HG02870 (cell line): ENCODE measurements at regions not wholly inside any gene's neighbourhood (a gene's known extent, or its start where the extent isn't known, plus 50 kb on each side); places are given as distances from the start of the nearest gene placed in this dataset.
"Not testable (repeated sequence)": the region's sequence is repeated elsewhere in the genome, so short reads cannot be mapped to it uniquely, and the experiment has no call there.

Source experiments
- ATAC-seq: cut with Tn5 transposase; IDR thresholded peaks from one replicate; pipeline ENCODE4 v1.9.1; 2021; ENCODE audit warnings: mild to moderate bottlenecking, moderate library complexity; ENCODE audit not compliant: unreplicated experiment

DNA sequence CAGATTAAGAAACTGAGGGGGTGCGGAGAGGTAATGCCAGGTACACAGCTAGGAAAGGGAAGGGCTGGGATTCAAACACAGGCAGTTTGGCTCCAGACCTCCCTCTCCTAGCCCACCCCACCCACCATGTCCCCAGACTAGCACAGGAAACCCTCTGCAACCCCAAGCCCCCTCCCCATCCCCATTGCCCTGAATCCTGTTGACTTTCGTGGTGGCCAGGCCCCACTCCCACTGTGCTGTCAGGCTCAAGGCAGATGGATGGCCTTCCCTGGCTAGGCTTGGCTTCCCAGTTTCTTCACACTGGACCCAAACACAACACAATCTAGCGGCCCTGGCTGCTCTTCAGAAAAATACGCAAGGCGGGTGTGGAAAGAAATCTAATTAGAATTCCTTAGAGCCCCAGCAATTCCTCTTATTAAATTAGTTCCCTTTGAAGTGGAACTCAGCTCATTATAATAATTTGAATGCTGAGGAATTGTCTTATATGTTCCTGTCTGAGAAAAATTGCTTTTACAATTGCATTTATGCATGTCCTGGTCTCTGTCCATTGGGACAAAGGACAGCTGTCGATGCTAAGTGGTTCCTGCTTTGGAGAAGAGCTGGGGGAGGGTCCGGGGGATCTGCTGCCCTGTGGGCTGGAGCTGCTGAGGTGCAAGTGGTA is 97.4 kb downstream of the SYF2 start:
- no peak for ATAC-seq

DNA sequence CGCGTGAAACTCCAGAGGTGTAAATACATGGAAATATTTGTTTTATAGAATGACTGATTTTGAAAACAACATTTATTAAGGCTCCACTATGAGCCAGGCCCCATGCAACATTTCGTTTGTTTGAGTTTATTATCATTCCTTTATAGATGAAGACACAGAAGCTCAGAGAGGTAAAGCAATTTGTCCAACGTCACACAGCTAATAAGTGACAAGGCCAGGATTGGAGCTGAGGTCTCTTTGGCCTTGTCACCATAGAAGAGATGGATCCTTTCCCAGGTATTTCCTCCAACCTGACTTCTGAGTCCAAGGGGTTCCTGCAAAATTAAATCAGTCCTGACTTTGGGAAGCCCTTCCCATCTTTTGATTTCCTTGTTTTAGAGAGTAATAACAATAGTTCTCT is 98.0 kb downstream of the SYF2 start:
- no peak for ATAC-seq

DNA sequence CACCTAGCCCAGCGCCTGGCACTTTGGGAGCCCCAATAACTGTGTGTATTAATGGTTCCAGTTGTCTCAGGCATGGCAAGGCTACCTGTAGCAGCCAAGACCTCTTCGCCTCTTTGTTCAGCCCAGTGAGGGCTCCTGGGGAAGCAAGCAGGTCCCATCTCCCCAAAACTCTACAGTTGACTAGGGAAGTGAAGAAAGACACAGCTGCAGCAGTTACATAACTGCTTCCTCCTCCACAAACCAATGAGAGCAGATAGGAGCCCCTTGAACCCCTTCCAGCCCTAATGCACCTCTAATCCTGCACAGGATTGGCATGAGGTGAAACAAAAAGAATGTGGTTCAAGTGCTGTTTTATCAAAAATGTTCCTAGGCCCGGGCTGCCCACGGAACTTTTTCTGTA is 100.5 kb downstream of the SYF2 start:
- ATAC-seq, result no peak

DNA sequence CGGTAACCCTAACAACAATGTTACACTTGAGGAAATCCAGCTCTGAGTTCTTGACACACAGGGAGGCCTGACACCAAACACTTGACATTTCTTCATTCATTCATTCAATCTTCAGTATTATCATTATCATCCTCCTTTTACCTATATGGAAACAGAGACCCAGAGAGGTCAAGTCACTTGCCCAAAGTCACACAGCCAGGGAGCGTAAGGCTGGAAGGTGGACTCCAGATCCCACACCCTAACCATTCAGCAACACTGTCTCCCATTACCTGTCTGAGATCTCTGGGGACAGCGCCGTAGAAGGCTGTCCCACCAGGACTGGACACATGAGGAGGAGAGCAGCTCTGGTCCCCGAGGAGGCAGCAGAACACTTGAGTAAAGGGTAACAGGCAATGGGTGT is 101.4 kb downstream of the SYF2 start:
- ATAC-seq, result no peak

- ATAC-seq, result no peak
These were observed 102.9 kb downstream of the SYF2 start for GRCh38 chr1:25129380-25129779.

GRCh38 chr1:25128121-25128621 is 104.1 kb downstream of the SYF2 start:
- peak; percentile 80 for ATAC-seq

- ATAC-seq, result no peak
These were observed 105.7 kb downstream of the SYF2 start for GRCh38 chr1:25126562-25126961.

DNA sequence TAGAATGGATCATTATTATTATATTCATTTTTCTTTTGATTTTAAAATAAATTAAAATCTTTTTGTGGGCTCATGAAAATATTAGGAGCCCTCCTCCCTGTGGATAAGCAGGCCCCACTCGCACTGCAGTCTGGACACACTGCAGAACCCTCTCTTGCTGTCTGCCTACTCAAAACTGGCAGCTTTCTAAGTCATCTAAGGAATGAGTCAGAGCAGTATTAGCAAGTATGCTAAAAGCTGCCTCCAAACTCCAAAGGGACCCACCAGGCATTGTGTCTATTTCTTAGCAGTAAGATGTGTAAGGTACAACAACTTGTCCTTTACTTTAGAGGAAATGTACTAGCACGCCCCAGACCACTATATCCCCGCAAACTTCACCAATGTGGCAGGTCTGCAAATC is 108.8 kb downstream of the SYF2 start:
- ATAC-seq, result no peak

- no peak for ATAC-seq
These were observed 109.6 kb downstream of the SYF2 start for GRCh38 chr1:25122747-25123146.

DNA sequence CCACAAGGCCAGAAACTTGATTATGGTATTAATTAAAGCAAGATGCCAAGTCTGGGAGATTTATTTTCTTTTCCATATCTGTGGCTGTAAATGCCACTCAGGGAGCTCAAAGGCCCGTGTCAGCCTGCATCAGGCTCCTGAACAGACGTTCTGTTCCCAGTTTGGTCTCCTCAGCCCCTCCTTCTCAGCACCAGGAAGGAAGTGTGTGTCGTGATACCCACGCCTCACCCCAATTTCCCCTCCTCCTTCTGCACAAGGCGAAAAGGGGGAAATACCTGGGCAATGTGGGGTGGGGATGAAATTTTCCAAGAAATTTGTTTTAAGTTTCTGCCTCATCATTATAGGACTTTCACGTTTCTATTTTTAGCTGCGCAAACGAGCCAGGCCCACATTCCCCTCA is 112.0 kb downstream of the SYF2 start:
- no peak for ATAC-seq

- ATAC-seq, result no peak
These were observed 113.8 kb downstream of the SYF2 start for GRCh38 chr1:25118546-25118945.

GRCh38 chr1:25117233-25117823 is 115.0 kb downstream of the SYF2 start:
- no peak for ATAC-seq

DNA sequence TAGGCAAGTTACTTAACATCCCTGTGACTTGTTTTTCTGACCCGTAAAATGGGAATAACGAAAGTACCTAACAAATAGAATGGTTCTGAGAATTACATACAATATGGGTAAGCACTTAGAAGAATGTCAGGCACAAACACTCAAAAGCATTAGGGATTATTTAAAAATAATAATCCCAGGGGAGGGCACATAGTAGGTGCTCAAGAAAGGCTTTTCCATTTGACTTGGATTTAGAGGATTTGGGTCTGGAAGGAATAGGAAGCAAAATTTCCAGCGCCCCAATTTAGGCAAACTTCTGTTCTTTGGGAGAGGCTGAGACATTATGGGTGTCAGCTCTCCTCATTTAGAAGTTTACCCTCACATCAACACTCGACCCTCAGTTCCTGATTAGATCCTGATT is 115.5 kb downstream of the SYF2 start:
- no peak for ATAC-seq

GRCh38 chr1:25116117-25116516 is 116.2 kb downstream of the SYF2 start:
- not testable (repeated sequence) for ATAC-seq

DNA sequence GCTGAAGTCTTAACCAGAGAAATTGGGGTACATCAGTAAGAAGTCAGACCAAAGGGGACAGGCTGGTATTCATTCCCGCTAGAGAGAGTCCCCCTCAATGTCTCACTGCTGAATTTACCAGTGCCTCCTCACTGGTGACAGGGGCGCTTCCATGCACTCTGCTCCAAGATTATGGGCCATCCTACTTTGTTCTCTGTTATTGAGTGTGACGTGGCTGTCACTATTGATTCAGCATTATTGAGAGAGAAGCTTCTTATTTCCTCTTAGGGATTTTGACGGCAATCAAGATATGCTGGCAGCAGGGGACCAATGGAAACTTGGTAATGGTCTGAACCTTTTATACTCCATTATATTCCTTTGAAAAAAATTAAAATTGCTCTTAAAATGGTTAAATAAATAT is 118.6 kb downstream of the SYF2 start:
- ATAC-seq, result no peak

- no peak for ATAC-seq
These were observed 119.2 kb downstream of the SYF2 start for GRCh38 chr1:25113086-25113485.

DNA sequence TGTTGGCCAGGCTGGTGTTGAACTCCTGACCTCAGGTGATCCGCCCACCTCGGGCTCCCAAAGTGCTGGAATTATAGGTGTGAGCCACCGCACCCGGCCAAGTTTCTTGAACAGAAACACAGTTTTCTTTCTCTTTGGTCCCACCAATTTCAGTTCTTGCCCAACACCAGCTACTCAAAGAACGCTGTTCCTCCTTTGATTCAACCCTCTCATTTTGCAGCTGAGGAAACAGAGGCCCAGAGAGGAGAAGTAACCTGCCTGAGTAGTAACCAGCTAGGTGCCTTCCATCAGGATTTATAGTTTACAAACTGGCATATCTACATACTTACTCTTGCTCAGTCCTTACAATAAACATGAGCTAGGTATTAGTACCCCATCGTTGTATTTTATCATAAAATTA is 119.9 kb downstream of the SYF2 start:
- no peak for ATAC-seq

GRCh38 chr1:25111706-25112105 is 120.6 kb downstream of the SYF2 start:
- ATAC-seq, result no peak

DNA sequence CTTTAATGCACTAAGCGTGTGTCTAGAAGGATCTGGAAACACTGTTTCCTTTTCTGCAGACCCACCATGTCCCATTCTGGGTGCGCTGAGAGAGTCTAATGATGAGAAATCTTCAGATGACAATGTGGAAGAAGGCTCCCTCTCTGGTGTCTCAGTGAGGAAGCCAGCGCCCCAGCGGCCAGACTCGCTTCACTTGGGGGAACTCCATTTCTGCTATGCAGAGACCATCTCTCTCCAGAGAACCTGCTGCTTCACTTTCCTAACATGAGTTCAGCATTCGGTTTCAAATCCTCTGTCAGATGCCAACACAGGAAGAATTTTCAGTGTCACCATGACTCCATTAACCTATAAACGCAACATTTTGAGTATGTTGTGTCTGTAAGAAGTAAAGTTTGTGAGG is 121.8 kb downstream of the SYF2 start:
- no peak for ATAC-seq

DNA sequence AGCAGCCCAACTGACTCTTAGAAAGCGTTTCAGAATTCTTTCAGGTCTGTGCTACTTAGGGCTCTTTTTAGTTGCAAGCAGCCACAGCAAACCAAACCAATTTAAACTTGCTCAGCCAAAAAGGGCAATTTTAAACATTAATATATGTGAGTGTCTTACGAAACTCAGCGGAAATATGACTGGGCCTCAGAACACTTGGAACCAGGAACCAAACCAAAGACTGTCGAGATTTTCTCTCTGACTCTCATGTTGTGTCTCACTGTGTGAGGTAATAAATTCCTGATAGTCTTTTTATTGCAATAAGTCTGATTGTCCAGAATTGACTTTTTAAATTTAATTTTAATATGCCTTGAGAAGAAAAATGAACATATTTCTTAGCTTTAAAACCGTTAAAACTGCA is 122.3 kb downstream of the SYF2 start:
- no peak for ATAC-seq

DNA sequence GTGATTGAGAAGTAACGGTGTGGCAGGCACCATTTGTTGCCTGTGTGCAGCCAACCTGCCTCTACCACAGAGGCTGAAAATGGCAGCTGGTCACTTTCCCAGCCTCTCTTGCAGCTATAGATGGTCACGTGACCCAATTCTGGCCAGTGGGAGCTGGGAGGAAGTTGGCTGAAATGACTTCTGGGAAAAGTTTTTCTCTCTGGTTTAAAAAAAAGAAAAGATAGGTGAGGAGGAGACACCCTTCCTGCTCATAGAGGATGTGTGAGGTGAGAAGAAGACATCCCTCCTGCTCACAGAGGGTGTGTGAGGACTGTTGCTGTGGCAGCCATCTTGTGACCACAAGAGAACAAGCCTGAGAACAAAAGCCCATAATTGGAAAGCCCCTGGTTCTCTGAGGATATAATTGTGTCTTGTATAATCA is 122.8 kb downstream of the SYF2 start:
- ATAC-seq, result no peak

DNA sequence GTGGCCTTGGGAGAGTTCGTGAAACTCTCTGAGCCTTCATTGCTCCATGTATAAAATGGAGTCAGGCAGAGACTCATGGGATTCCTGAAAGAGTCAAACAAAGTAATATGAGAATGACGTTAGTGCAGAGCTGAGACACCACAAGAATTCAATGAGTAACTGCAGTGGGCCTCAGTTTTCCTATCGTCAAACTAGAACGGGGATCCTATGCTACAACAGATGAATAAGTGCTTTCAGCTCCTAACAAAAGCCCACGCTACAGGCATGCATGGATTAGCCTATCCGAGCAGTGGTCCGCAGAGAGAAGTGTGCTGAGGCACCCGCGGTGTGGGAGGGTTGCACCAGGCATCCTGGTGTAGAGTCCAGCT is 124.7 kb downstream of the SYF2 start:
- no peak for ATAC-seq
